ENCODE measurements at regions not wholly inside any gene's neighbourhood (a gene's known extent, or its start where the extent isn't known, plus 50 kb on each side); places are given as distances from the start of the nearest gene placed in this dataset.
"Not testable (repeated sequence)": the region's sequence is repeated elsewhere in the genome, so short reads cannot be mapped to it uniquely, and the experiment has no call there.

- no peak for DNase-seq (ENCODE audit: low read depth in 2 of 2)
Measured at GRCh38 chr7:12884856-12885440, 197.5 kb downstream of the ARL4A start.

- DNase-seq (ENCODE audit: low read depth in 2 of 2) = peak in 1 of 2 donors; percentile 69
Measured at GRCh38 chr7:12888717-12889116, 201.3 kb downstream of the ARL4A start.

DNA sequence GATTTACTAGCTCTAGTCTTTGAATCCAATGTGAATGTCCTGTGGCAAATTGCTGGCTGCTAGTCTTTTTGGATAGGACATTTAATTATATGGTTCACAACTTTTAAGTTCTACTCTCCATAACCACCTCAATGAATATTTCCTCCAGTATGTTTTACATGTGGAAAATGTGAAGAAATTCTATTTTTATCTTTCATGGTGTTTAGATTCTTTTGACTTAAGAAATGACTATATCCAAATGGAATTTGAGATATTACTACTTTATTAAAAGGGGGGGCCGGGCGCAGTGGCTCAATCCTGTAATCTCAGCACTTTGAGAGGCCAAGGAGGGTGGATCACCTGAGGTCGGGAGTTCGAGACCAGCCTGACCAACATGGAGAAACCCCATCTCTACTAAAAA, 202.0 kb downstream of the ARL4A start:
- DNase-seq (ENCODE audit: low read depth in 2 of 2) = no peak

DNA sequence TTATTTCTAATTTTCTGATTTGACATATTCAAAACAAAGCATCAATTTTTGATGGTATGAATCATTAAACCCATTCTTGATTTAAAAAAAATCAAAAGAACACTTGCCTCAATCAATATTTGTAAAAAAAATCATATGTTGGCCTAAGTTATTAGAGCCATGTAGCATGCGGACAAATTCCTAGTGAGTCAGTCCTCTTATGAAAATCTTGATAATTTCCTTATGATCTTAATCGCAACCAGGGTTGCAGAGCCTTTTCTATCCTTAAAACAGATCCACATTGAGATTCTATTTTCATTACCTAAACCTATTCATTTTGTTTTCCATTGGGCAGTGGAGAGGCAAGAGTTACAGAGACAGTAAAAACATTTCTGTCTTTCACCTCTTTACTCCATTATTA, 203.2 kb downstream of the ARL4A start:
- no peak for DNase-seq (ENCODE audit: low read depth in 2 of 2)

DNA sequence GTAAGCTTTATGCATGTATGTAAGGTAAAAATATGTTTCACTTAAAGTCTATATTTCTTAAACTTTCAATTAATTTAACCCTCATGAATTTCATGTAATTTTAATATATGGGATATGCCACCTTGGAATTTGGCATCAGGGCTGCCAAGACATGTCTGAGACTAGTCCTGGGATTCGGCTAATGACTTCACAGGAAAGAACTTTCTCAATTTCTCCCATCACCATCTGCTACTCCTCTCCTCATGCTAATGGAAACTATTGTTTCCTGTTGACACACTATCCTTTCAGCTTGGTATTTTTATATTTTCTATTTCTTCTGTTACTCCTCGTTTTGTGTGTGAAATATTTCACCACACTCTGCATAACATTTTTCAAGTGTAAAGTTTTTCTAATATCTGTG, 205.9 kb downstream of the ARL4A start:
- peak in 1 of 2 donors; percentile 15 for DNase-seq (ENCODE audit: low read depth in 2 of 2)

- DNase-seq (ENCODE audit: low read depth in 2 of 2) = no peak
Measured at GRCh38 chr7:12895296-12895695, 207.9 kb downstream of the ARL4A start.

GRCh38 chr7:12896316-12896715, 208.9 kb downstream of the ARL4A start:
- no peak for DNase-seq (ENCODE audit: low read depth in 2 of 2)

DNA sequence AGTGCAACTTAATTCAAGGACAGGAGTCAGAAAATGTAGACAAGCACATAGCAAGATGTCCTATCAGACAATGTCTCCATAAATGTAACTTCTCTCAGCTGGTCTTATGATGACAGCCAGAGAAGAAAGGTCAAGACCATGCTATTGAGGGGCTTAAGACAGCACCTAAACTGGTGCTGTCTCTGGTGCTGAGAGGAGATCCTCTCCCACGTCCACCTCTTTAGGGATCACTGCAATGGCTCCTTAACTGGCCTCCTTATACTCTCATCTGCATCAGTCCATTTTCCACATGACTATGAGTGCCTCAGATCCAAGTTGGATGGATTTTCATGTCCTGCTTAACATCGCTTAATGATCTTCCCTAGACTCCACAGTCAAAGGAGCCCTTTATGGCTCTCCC, 210.6 kb downstream of the ARL4A start:
- no peak for DNase-seq (ENCODE audit: low read depth in 2 of 2)

GRCh38 chr7:12898620-12899019, 211.2 kb downstream of the ARL4A start:
- no peak for DNase-seq (ENCODE audit: low read depth in 2 of 2)

DNA sequence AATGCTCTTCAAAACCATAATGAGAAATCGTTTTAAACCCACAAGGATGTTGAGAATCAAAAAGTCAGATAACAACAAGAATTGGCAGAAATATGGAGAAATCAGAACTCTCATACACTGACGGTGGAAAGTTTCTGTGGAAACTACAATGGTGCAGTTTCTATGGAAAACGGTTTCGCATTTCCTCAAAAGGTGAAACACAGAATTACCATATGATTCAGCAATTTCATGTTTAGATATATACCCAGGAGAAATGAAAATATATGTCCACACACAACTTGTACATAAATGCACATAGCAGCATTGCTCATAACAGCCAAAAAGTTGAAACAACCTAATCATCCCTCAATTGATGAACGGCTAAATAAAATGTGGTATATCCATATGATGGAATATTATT, 218.2 kb downstream of the ARL4A start:
- DNase-seq (ENCODE audit: low read depth in 2 of 2) = peak in 1 of 2 donors; percentile 7

DNA sequence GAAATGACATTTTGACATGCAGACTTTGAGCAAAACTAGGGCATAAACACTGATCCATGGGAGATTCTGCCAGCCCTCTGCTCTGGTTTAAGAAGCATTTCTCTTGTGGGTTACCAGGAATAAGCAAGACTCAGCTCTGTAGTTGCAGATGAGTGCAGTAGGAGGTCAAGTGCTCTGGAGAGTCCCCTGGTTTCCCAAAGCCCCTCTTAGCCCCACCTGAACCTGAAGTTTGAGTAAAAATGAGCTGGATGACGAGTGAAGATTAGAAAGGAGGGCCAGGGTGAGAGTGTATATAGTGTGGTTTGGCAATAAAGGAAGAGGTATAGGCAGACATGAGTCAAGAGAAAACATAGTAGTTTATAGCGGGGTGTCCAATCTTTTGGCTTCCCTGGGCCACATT, 220.3 kb downstream of the ARL4A start:
- no peak for DNase-seq (ENCODE audit: low read depth in 2 of 2)

GRCh38 chr7:12909483-12909882, 222.1 kb downstream of the ARL4A start:
- no peak for DNase-seq (ENCODE audit: low read depth in 2 of 2)

- DNase-seq (ENCODE audit: low read depth in 2 of 2) = no peak
Measured at GRCh38 chr7:12911053-12911452, 223.6 kb downstream of the ARL4A start.

GRCh38 chr7:12913002-12913401, 225.6 kb downstream of the ARL4A start:
- DNase-seq (ENCODE audit: low read depth in 2 of 2) = no peak

DNA sequence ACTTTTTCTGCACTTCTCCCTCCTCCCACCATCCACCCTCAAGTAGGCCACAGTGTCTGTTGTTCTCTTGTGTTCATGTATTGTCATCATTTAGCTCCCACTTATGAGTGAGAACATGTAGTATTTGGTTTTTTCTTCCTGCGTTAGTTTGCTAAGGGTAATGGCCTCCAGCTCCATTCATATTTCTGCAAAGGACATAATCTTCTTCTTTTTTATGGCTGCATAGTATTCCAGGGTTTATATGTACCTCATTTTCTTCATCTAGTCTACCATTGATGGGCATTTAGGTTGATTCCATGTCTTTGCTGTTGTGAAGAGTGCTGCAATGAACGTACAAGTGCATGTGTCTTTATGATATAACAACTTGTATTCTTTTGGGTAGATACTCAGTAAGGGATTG, 230.4 kb downstream of the ARL4A start:
- no peak for DNase-seq (ENCODE audit: low read depth in 2 of 2)

DNA sequence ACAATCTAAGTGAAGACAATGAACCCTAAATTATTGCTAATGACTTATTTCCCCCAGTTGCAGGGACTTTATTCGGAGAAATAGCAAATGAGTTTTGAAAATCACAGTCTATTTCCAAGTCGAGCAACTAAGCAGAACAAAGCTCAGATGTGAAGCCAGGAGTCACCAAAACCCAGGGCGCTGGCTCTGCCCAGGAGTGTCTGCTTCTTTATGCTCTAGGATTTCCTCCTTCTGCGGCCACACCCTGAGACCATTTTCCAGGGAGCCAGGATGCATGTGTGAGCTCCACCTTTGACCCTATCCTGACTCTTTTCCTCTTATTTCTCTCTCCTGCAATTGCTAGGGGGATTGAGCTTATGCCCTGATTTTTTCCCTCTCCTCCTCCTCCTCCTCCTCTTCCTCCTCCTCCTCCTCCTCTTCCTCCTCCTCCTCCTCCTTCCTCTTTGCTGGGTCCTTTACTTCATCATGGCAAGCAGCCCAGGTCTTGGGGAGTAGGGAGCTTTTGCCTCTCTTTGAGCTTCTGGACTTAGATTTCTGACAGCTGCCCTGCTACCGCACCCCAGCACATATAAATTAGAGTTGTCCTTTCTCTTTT, 234.4 kb downstream of the ARL4A start:
- peak; percentile 3 to 5 for DNase-seq (ENCODE audit: low read depth in 2 of 2)

DNA sequence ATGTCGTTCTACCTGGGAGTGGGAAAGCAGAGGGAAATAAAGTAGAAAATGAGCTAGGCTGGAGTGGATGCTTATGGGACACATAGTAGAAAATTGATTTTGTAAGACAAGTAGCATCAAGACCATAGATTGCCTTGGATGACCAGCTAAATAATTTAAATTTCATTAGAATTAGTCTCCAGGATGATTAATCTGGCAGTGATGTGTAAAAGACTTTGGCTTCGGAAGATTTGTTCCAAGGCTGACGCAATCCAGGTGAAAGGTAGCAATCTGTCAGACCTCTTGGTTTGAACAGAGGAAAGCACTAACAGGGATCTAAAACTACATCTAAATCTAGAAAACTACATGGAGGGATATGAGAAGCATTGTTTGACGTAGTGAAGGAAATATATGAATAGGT, 236.5 kb downstream of the ARL4A start:
- DNase-seq (ENCODE audit: low read depth in 2 of 2) = no peak

GRCh38 chr7:12926206-12926605, 238.8 kb downstream of the ARL4A start:
- peak in 1 of 2 donors; percentile 27 for DNase-seq (ENCODE audit: low read depth in 2 of 2)

- no peak for DNase-seq (ENCODE audit: low read depth in 2 of 2)
Measured at GRCh38 chr7:12927635-12928434, 240.4 kb downstream of the ARL4A start.

- no peak for DNase-seq (ENCODE audit: low read depth in 2 of 2)
Measured at GRCh38 chr7:12929476-12930140, 242.2 kb downstream of the ARL4A start.

GRCh38 chr7:12930534-12930933, 243.1 kb downstream of the ARL4A start:
- no peak for DNase-seq (ENCODE audit: low read depth in 2 of 2)

- not testable (repeated sequence) for DNase-seq (ENCODE audit: low read depth in 2 of 2)
Measured at GRCh38 chr7:12931465-12931864, 244.0 kb downstream of the ARL4A start.

Measured in lung microvascular endothelial cell (primary cell).